C4-2B (cell line): ENCODE measurements at regions not wholly inside any gene's neighbourhood (a gene's known extent, or its start where the extent isn't known, plus 50 kb on each side); places are given as distances from the start of the nearest gene placed in this dataset.

Experiments used
- H3K27ac ChIP-seq: fragments of 450-650 bp; 2 replicates; pipeline ENCODE4 v1.5.1; 2017
- CTCF ChIP-seq: fragments of 450-650 bp; conservative IDR thresholded peaks from 2 replicates; pipeline ENCODE4 v1.5.1; 2017; ENCODE audit warnings: mild to moderate bottlenecking
- ZFX ChIP-seq: fragments of 450-650 bp; IDR thresholded peaks from 2 replicates; pipeline ENCODE4 v1.6.1; 2017

GRCh38 chrX:40258909-40259308, 161.2 kb upstream of the BCOR start:
- no peak for TF ChIP-seq CTCF
- TF ChIP-seq ZFX = no peak
- H3K27ac ChIP-seq = no peak overlapping the region

DNA sequence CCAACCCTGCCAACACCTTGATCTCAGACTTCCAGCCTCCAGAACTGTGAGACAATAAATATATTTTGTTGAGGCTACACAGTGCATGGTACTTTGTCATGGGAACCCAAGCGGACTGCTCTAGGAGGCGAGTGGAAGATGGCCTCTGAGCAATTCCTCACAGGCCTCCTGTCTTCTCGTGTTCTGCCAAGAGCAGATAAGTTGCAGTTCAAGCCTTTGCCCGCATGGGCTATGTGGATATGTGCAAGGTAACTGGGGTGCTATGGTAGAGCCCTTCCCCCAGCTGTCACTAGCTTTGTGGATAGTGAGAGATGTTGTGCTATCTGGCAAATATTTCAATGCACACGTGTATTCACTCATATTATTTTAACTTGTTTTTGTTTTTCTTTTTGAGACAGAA, 156.0 kb upstream of the BCOR start:
- H3K27ac ChIP-seq = no peak overlapping the region
- no peak for TF ChIP-seq CTCF
- TF ChIP-seq ZFX = no peak

GRCh38 chrX:40249582-40249981, 151.8 kb upstream of the BCOR start:
- H3K27ac ChIP-seq = no peak overlapping the region
- no peak for TF ChIP-seq CTCF
- TF ChIP-seq ZFX = no peak

- no peak overlapping the region for H3K27ac ChIP-seq
- TF ChIP-seq CTCF = no peak
- TF ChIP-seq ZFX = no peak
These were observed 151.1 kb upstream of the BCOR start for GRCh38 chrX:40248822-40249221.

- no peak overlapping the region for H3K27ac ChIP-seq
- no peak for TF ChIP-seq CTCF
- TF ChIP-seq ZFX = no peak
These were observed 150.3 kb upstream of the BCOR start for GRCh38 chrX:40247848-40248622.

GRCh38 chrX:40247382-40247781, 149.6 kb upstream of the BCOR start:
- no peak for TF ChIP-seq CTCF
- no peak for TF ChIP-seq ZFX
- no peak overlapping the region for H3K27ac ChIP-seq

DNA sequence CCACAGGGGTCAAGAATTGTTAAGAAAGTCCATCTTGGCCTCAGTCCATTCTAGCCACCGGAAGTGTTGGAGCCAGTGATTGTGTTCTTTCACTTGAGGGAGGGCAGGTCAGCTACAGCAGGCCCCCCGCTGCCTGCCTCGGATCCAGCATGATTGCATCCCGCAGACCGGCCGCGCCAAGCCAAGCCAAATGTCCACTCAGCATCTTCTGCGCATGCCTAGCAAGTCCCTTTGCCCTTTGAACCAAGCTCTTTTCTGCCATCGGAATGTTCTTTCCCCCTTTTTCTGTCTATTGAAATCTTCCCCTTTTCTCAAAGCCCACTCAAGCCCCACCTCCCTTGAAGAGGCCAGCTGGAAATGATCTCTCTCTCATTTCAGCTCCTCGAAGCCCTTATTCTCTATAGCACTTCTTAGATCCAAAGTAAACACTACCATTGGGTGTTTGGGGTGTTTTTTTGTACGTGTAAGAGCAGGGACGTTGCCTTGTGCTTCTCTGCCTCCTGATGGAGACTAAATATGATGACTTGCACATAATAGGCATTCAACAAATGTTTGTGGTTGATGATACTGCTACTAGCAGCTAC, 147.8 kb upstream of the BCOR start:
- H3K27ac ChIP-seq = no peak overlapping the region
- TF ChIP-seq ZFX (no peak), CTCF (no peak)
